Muscle of leg (tissue), 3 donors: ENCODE measurements at regions not wholly inside any gene's neighbourhood (a gene's known extent, or its start where the extent isn't known, plus 50 kb on each side); places are given as distances from the start of the nearest gene placed in this dataset.

Experiments used
- DNase-seq: peaks from one replicate; pipeline ENCODE4 v3.0.0; 2013
- H3K27ac ChIP-seq: one replicate; pipeline ENCODE4 v1.5.1; 2013; ENCODE audit warnings: mild to moderate bottlenecking, low read length, control low read depth
- H3K27me3 ChIP-seq: one replicate; pipeline ENCODE4 v1.6.1; 2013; ENCODE audit warnings: low read length; ENCODE audit not compliant: control insufficient read depth, insufficient read depth
- H3K36me3 ChIP-seq: one replicate; pipeline ENCODE4 v1.6.1; 2013; ENCODE audit warnings: low read length; ENCODE audit not compliant: control insufficient read depth, insufficient read depth
- H3K4me1 ChIP-seq: one replicate; pipeline ENCODE4 v1.6.1; 2013; ENCODE audit warnings: low read length; ENCODE audit not compliant: control insufficient read depth, insufficient read depth
- H3K4me3 ChIP-seq: one replicate; pipeline ENCODE4 v1.5.1; 2013; ENCODE audit warnings: low read length, control low read depth
- H3K9me3 ChIP-seq: replicated peaks from 2 replicates; pipeline ENCODE4 v1.6.1; 2013; ENCODE audit warnings: low read depth, low read length; ENCODE audit not compliant: control insufficient read depth
- WGBS: methylation state at CpG from one replicate; pipeline ENCODE4 v1.1.5; 2013; ENCODE audit warnings: missing lambda C conversion rate; ENCODE audit not compliant: insufficient coverage; 5-methylcytosine and 5-hydroxymethylcytosine counted together

DNA sequence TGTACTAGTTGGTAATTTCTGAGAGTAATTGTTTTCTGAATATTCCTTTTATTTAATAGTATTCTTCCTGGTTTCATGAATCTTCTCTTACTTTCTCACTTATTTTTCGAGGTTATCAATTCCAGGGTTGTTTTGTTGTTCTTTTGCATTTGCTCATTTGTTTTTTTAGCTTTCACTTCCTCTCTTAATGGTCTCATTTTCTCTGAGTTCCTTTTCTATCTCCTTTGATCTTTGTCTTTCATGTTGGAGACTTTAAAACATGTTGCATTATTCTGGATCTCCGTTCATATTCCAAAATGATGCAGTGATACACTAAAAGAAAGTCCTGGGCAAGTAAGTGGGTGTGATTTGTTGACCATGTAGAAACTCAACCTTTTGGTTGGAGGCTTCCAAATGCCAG is 345.3 kb upstream of the SLC35B3 start:
- no peaks in the 10 kb centered on the region for H3K9me3 ChIP-seq
- H3K27me3 ChIP-seq: no peaks in the 10 kb centered on the region
- no peaks in the 10 kb centered on the region for H3K36me3 ChIP-seq
- DNase-seq: no peak
- WGBS: no CpG with 5 or more reads among the region's 2 CpGs
- no peak overlapping the region for H3K27ac ChIP-seq
- H3K4me3 ChIP-seq: no peak overlapping the region
- no peaks in the 10 kb centered on the region for H3K4me1 ChIP-seq

DNA sequence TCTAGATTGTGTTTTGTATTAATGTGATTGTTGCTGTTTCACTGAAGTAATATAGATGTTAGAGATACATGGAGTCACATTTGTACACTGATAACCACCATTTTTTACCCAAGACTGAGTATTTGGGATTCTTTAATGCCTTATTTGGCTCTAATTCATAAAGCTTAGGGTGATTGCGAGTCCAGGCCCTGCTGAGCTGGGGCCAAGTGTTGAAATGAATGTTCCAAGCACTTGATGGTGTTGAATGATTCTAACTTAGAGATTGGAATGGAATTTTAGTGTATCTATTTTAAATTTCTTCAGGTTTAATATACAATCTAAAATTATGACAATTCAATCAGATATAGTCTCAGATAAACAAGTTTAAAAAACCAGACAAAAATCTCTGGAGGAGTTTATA is 329.4 kb upstream of the SLC35B3 start:
- H3K27me3 ChIP-seq: no peaks in the 10 kb centered on the region
- no CpG with 5 or more reads among the region's 1 CpG for WGBS
- H3K4me3 ChIP-seq: no peak overlapping the region
- no peaks in the 10 kb centered on the region for H3K9me3 ChIP-seq
- H3K27ac ChIP-seq: no peak overlapping the region
- H3K36me3 ChIP-seq: no peaks in the 10 kb centered on the region
- H3K4me1 ChIP-seq: no peaks in the 10 kb centered on the region
- DNase-seq: no peak

DNA sequence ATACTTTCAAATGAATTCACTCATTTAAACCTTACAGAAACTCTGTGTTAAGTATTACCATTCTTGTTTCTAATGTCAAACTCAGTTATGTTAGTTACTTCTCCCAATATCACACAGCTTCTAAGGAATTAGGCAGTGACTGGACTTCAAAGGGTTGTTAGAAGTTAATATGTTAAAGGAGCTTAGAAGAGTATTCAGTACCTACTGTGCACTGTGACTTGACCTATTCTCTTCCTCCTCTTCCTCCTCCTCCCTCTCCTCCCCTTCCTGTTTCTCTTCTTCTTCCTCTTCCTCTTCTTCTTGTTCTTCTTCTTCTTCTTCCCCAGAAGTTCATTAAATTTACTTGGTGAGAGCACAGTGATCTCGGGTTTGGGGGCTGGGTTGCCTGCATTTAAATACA is 325.6 kb upstream of the SLC35B3 start:
- no peaks in the 10 kb centered on the region for H3K36me3 ChIP-seq
- H3K4me3 ChIP-seq: no peak overlapping the region
- H3K9me3 ChIP-seq: no peaks in the 10 kb centered on the region
- no peaks in the 10 kb centered on the region for H3K4me1 ChIP-seq
- H3K27me3 ChIP-seq: no peaks in the 10 kb centered on the region
- WGBS: no CpG with 5 or more reads among the region's 1 CpG
- H3K27ac ChIP-seq: no peak overlapping the region
- DNase-seq: no peak

DNA sequence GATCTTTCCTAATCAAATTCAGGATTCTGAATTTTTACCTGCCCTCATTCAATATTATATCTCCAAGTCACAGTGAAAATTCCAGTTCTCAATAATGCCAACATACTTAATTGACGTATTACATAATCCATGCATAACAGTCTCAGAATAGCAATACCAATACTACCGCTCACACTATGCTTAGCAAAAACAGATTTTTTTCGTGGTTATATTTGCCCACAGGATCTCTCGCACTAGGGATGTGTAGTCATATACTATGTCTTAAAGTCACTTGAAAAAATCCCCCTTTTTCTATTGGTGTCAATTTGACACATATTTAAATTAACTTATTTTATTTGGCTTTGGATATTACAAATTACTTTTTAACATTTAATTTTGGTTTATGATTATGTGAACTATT is 323.1 kb upstream of the SLC35B3 start:
- no peaks in the 10 kb centered on the region for H3K9me3 ChIP-seq
- no peaks in the 10 kb centered on the region for H3K36me3 ChIP-seq
- WGBS: no CpG with 5 or more reads among the region's 4 CpGs
- no peak for DNase-seq
- H3K4me1 ChIP-seq: no peaks in the 10 kb centered on the region
- no peak overlapping the region for H3K27ac ChIP-seq
- no peaks in the 10 kb centered on the region for H3K27me3 ChIP-seq
- H3K4me3 ChIP-seq: no peak overlapping the region

DNA sequence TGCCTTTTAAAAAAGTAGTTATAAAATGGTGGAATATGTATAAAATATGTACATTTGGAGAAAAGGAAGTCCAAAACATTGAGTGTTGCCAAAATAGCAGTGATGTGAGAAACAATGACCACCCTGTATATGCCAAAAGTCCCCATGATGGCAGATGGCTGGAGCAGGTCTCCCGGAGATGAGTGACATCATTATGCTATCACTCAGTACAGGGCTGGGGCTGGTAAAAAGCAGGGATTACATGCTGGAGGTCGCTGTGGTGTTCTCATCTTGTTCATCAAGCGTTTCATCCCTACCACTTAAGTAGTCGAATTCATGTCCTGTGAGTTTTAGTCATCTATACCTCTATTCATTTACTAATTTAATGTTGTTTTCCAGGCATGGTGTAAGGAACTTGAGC is 315.3 kb upstream of the SLC35B3 start:
- Histone ChIP-seq H3K27ac (no peak overlapping the region), H3K4me3 (no peak overlapping the region), H3K9me3 (no peaks in the 10 kb centered on the region), H3K27me3 (no peaks in the 10 kb centered on the region), H3K36me3 (no peaks in the 10 kb centered on the region), H3K4me1 (no peaks in the 10 kb centered on the region)
- WGBS: no CpG with 5 or more reads among the region's 4 CpGs
- no peak for DNase-seq

DNA sequence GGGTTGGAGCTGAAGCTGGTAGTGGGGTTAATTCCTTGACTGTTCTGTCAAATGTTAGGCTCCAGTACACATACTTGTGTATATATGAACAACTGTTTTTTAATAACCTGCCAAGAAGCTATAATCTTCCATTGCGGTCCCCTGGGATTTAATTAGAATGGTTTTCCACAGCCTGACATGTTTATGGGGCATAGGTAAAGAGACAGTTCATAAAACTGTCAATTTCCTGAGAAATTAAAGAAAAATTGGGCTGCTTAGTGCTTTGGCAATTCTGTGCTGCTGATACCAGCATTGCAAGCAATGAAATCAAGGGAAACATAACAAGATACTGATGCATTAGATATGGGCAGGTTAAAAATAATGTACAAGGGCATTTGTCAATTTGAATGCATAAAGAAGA is 314.1 kb upstream of the SLC35B3 start:
- Histone ChIP-seq H3K4me1 (no peaks in the 10 kb centered on the region), H3K4me3 (no peak overlapping the region), H3K27ac (no peak overlapping the region), H3K9me3 (no peaks in the 10 kb centered on the region), H3K36me3 (no peaks in the 10 kb centered on the region), H3K27me3 (no peaks in the 10 kb centered on the region)
- 0% methylated on average over 1 of the region's 1 CpG for WGBS
- DNase-seq: no peak

DNA sequence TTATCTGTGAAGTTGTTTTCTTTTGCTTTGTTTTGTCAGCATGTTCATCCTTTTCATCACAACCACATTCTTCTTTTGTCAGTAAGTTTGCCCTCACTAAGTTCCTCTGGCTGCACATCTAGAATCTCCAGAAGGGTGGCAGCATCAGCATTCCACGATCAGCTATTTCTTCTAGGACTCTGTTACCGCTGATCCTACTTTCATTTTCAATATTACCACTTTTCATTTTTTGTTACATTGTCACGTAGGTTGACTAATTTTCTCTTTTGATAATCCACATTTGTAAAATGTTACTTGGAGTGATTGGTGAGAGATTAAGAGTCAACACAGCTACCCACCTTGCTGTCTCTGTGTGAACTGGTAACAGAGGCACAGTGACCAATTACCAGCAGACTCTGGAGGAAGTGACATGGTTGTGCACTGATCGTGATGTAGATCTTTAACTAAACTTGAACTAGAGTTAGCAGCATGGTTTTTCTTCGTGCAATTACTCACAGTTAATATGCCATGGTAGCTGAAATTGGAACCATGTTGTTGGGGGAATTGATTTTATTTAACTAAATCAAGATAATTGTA is 307.9 kb upstream of the SLC35B3 start:
- no peaks in the 10 kb centered on the region for H3K9me3 ChIP-seq
- H3K4me1 ChIP-seq: no peaks in the 10 kb centered on the region
- no peak overlapping the region for H3K27ac ChIP-seq
- DNase-seq: no peak
- WGBS: no CpG with 5 or more reads among the region's 5 CpGs
- no peak overlapping the region for H3K4me3 ChIP-seq
- H3K36me3 ChIP-seq: no peaks in the 10 kb centered on the region
- H3K27me3 ChIP-seq: no peaks in the 10 kb centered on the region

DNA sequence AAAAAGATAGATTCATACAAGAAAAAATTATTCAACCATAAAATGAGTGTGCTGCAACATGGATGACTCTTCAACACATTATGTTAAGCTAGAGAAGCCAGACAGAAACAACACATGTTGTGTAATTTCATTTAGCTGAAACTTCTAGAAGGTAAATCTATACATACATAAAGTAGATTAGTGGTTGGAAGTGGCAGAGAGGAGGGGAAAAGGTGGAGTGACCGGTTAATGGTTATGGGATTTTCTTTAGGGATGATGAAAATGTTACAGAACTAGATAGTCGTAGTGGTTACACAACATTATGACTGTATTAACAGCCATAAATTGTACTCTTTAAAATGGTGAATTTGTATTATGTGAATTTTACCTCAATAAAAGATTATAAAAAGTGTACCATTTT is 304.1 kb upstream of the SLC35B3 start:
- Histone ChIP-seq H3K4me3 (no peak overlapping the region), H3K4me1 (no peaks in the 10 kb centered on the region), H3K36me3 (no peaks in the 10 kb centered on the region), H3K27me3 (no peaks in the 10 kb centered on the region), H3K27ac (no peak overlapping the region), H3K9me3 (no peaks in the 10 kb centered on the region)
- no CpG with 5 or more reads among the region's 2 CpGs for WGBS
- no peak for DNase-seq

DNA sequence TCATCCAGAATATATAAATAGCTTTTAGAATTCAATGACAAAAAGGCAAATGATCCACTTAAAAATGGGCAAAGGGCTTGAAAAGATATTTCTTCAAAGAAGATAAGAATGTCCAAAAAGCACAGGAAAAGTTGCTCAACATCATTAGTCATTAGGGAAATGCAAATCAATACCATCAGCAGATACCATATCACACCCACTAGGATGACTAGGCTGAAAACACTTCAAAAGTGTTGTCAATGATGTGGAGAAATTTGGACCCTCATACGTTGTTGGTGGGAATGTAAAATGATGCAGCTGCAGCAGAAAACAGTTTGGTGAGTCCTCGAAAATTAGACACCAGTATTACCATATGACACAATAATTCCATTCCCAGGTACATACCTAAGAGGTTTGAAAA is 303.6 kb upstream of the SLC35B3 start:
- DNase-seq: no peak
- no peak overlapping the region for H3K27ac ChIP-seq
- H3K9me3 ChIP-seq: no peaks in the 10 kb centered on the region
- H3K36me3 ChIP-seq: no peaks in the 10 kb centered on the region
- no peak overlapping the region for H3K4me3 ChIP-seq
- no CpG with 5 or more reads among the region's 2 CpGs for WGBS
- no peaks in the 10 kb centered on the region for H3K4me1 ChIP-seq
- no peaks in the 10 kb centered on the region for H3K27me3 ChIP-seq

DNA sequence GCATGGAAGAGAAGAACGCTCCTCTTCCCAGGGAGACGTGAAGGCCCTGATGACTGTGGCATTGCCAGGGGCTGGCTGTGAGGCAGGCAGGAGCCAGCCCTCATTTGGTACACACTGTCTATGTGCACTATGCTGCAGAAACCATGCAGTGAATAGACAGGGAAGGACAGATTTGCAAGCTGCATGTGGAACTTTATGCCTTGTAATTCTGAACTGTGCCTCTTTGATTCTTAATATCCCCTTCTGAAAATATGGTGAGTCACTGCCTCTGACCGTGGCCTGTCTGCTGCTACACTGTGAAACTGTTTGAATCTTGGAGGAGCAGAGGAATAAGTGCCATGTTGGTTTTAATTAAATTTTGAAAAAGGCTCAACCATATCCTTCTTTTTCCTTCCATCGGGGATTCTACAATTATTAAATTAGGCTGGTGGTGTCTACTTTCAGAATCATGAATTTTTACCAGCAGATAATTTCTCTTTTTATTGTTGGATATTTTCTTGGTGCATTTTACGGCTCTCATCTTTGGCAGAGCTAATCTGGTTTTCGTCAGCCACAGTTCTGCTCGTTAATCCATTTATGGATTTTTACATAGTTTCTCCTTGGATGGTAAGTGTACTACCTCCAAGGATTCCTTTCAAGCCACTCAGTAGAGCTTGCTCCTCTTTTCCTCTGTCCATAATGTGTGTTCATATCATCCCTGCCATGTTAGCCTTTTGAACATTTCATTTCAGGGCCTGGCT is 301.0 kb upstream of the SLC35B3 start:
- 25% methylated on average over 2 of the region's 7 CpGs for WGBS
- Histone ChIP-seq H3K4me1 (no peaks in the 10 kb centered on the region), H3K27ac (no peak overlapping the region), H3K4me3 (no peak overlapping the region), H3K36me3 (no peaks in the 10 kb centered on the region), H3K9me3 (no peaks in the 10 kb centered on the region), H3K27me3 (no peaks in the 10 kb centered on the region)
- peak; percentile 8 for DNase-seq

DNA sequence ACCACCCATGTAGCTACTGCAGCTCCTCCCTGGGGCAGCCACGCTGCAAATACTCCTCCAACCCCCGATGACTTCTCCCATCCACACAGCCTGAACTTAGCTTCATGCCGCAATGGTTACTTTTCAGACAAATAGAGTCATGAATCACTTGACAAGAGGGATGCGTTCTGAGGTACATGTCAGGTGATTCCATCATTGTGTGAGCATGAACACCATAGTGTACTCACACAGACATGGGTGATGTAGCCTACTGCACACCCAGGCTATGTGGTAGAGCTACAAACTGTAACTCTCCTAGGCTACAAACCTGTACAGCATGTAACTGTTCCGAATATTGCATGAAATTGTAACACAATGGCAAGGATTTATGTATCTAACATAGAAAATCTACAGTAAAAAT is 298.5 kb upstream of the SLC35B3 start:
- no peaks in the 10 kb centered on the region for H3K9me3 ChIP-seq
- no peak for DNase-seq
- H3K27ac ChIP-seq: no peak overlapping the region
- WGBS: 87% methylated on average over 3 of the region's 5 CpGs
- H3K4me1 ChIP-seq: no peaks in the 10 kb centered on the region
- H3K27me3 ChIP-seq: no peaks in the 10 kb centered on the region
- H3K4me3 ChIP-seq: no peak overlapping the region
- no peaks in the 10 kb centered on the region for H3K36me3 ChIP-seq
